Ureter (tissue), 1 donor: ENCODE measurements at regions not wholly inside any gene's neighbourhood (a gene's known extent, or its start where the extent isn't known, plus 50 kb on each side); places are given as distances from the start of the nearest gene placed in this dataset.

Experiments used
- DNase-seq: peaks from one replicate; pipeline ENCODE4 v3.0.0-alpha.2; 2020; ENCODE audit warnings: low spot score
- donor health status: DM: yes; HTN: yes; CAD: no.

- no peak for DNase-seq
These were observed 50.5 kb upstream of the FBRSL1 start for GRCh38 chr12:132439333-132439904.

- no peak for DNase-seq
These were observed 51.2 kb upstream of the FBRSL1 start for GRCh38 chr12:132438726-132439125.

GRCh38 chr12:132437943-132438700 is 51.8 kb upstream of the FBRSL1 start:
- DNase-seq = no peak

- no peak for DNase-seq
These were observed 52.6 kb upstream of the FBRSL1 start for GRCh38 chr12:132437252-132437932.

GRCh38 chr12:132436791-132437251 is 53.1 kb upstream of the FBRSL1 start:
- no peak for DNase-seq

GRCh38 chr12:132435486-132436187 is 54.3 kb upstream of the FBRSL1 start:
- no peak for DNase-seq

- DNase-seq = no peak
These were observed 56.1 kb upstream of the FBRSL1 start for GRCh38 chr12:132433641-132434395.

GRCh38 chr12:132432721-132433577 is 57.0 kb upstream of the FBRSL1 start:
- no peak for DNase-seq

GRCh38 chr12:132432126-132432705 is 57.7 kb upstream of the FBRSL1 start:
- no peak for DNase-seq

- DNase-seq = no peak
These were observed 58.8 kb upstream of the FBRSL1 start for GRCh38 chr12:132430838-132431774.

- DNase-seq = no peak
These were observed 59.9 kb upstream of the FBRSL1 start for GRCh38 chr12:132429946-132430643.

GRCh38 chr12:132429602-132429945 is 60.4 kb upstream of the FBRSL1 start:
- DNase-seq = no peak

GRCh38 chr12:132428936-132429601 is 60.9 kb upstream of the FBRSL1 start:
- no peak for DNase-seq

- DNase-seq = no peak
These were observed 61.7 kb upstream of the FBRSL1 start for GRCh38 chr12:132427999-132428935.

- DNase-seq = no peak
These were observed 62.7 kb upstream of the FBRSL1 start for GRCh38 chr12:132427174-132427768.
